OCI-LY1 (cell line): ENCODE measurements at regions not wholly inside any gene's neighbourhood (a gene's known extent, or its start where the extent isn't known, plus 50 kb on each side); places are given as distances from the start of the nearest gene placed in this dataset.

Experiments
- H2AFZ ChIP-seq: fragments of 200-600 bp; sonication (generic), shearing (Covaris generic); 2 replicates; pipeline ENCODE4 v1.6.0; 2014; ENCODE audit warnings: antibody characterized with exemption, mild to moderate bottlenecking, low read length
- H3F3A ChIP-seq: fragments of 200-600 bp; sonication (generic), shearing (Covaris generic); 2 replicates; pipeline ENCODE4 v1.6.0; 2014; ENCODE audit warnings: mild to moderate bottlenecking, antibody characterized with exemption, low read length, moderate library complexity; ENCODE audit not compliant: insufficient read depth
- H3K27ac ChIP-seq: fragments of 200-600 bp; sonication (generic); 2 replicates; pipeline ENCODE4 v1.5.1; 2014; ENCODE audit warnings: low read length, mixed run types, mild to moderate bottlenecking, low read depth; ENCODE audit not compliant: poor library complexity, severe bottlenecking
- H3K27me3 ChIP-seq: fragments of 200-600 bp; sonication (generic); 2 replicates; pipeline ENCODE4 v1.6.0; 2014; ENCODE audit warnings: antibody characterized with exemption, mild to moderate bottlenecking, low read length, moderate library complexity; ENCODE audit not compliant: insufficient read depth
- H3K36me3 ChIP-seq: fragments of 200-600 bp; sonication (generic); 2 replicates; pipeline ENCODE4 v1.6.1; 2014; ENCODE audit warnings: mild to moderate bottlenecking, antibody characterized with exemption, low read length, moderate library complexity, mixed read lengths; ENCODE audit not compliant: insufficient read depth
- H3K4me1 ChIP-seq: fragments of 200-600 bp; sonication (generic); 2 replicates; pipeline ENCODE4 v1.5.1; 2014; ENCODE audit warnings: mild to moderate bottlenecking, low read length, moderate library complexity; ENCODE audit not compliant: insufficient read depth, severe bottlenecking
- H3K4me2 ChIP-seq: fragments of 200-600 bp; sonication (generic), shearing (Covaris generic); 2 replicates; pipeline ENCODE4 v1.6.1; 2014; ENCODE audit warnings: low read length
- H3K4me3 ChIP-seq: fragments of 200-600 bp; sonication (generic); 2 replicates; pipeline ENCODE4 v1.5.1; 2014; ENCODE audit warnings: low read length, low read depth, mild to moderate bottlenecking, mixed read lengths; ENCODE audit not compliant: poor library complexity, severe bottlenecking
- H3K79me2 ChIP-seq: fragments of 200-600 bp; shearing (Covaris generic); 2 replicates; pipeline ENCODE4 v1.6.1; 2016; ENCODE audit warnings: mixed run types, low read length, mixed read lengths; ENCODE audit not compliant: insufficient read depth
- H3K9ac ChIP-seq: fragments of 200-600 bp; sonication (generic), shearing (Covaris generic); 2 replicates; pipeline ENCODE4 v1.6.1; 2014; ENCODE audit warnings: mild to moderate bottlenecking, low read length, mixed read lengths
- H3K9me2 ChIP-seq: fragments of 200-600 bp; sonication (generic), shearing (Covaris generic); 2 replicates; pipeline ENCODE4 v1.6.1; 2014; ENCODE audit warnings: low read depth, mild to moderate bottlenecking, low read length, mixed read lengths
- H3K9me3 ChIP-seq: fragments of 200-600 bp; shearing (Covaris generic); 2 replicates; pipeline ENCODE4 v1.6.1; 2014; ENCODE audit warnings: low read length, mixed read lengths
- H4K20me1 ChIP-seq: fragments of 200-600 bp; sonication (generic), shearing (Covaris generic); 2 replicates; pipeline ENCODE4 v1.6.0; 2016; ENCODE audit warnings: mild to moderate bottlenecking, low read length; ENCODE audit not compliant: insufficient read depth
- CTCF ChIP-seq: fragments of 200-600 bp; sonication (generic), shearing (Covaris generic); IDR thresholded peaks from 2 replicates; pipeline ENCODE4 v1.5.1; 2017; ENCODE audit warnings: mild to moderate bottlenecking, antibody characterized with exemption, low read length, moderate library complexity, mixed read lengths
- EZH2 ChIP-seq: fragments of 200-600 bp; sonication (generic), shearing (Covaris generic); IDR thresholded peaks from 2 replicates; pipeline ENCODE4 v1.8.0; 2017; ENCODE audit warnings: borderline replicate concordance, mixed run types, mild to moderate bottlenecking, antibody characterized with exemption, low read length, moderate library complexity, mixed read lengths

DNA sequence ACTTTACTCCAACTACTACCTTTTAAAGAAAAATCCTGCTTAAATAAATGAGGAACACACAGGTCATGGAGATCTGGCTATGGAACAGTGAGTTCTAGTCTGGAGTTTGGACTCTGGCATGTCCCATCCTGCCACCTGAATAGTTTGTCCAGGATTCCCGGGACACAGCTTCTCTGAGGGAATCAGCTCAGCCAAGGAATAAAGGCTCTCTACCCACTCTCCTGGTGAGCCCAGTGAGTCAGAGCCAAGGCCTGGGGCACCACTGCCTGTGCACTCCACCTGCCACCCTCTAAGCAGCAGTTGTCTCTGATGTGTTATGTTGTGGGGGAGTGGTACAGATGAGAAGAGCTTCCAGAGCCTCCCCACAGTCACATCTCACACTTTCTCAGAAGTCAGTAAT is 113.5 kb downstream of the HTR5A start:
- no peak overlapping the region for H2AFZ ChIP-seq
- no peak for TF ChIP-seq CTCF
- TF ChIP-seq EZH2, result no peak
- peaks cover 3% of the 10 kb centered on the region; the same call in 1 of the 2 replicates for H3K36me3 ChIP-seq
- H3K9ac ChIP-seq, result no peak overlapping the region
- no peaks in the 10 kb centered on the region for H3F3A ChIP-seq
- no peak overlapping the region for H3K27ac ChIP-seq
- no peaks in the 10 kb centered on the region for H3K79me2 ChIP-seq
- no peak overlapping the region for H3K4me3 ChIP-seq
- H3K9me3 ChIP-seq, result peaks cover 22% of the 10 kb centered on the region
- no peak overlapping the region for H3K4me2 ChIP-seq
- no peaks in the 10 kb centered on the region for H4K20me1 ChIP-seq
- H3K27me3 ChIP-seq, result peaks cover 5% of the 10 kb centered on the region; the same call in 1 of the 2 replicates
- no peaks in the 10 kb centered on the region for H3K9me2 ChIP-seq
- H3K4me1 ChIP-seq, result no peaks in the 10 kb centered on the region

GRCh38 chr7:155184923-155185322 is 112.8 kb upstream of the INSIG1 start:
- Histone ChIP-seq H3K36me3 (peaks cover 3% of the 10 kb centered on the region; the same call in 1 of the 2 replicates), H2AFZ (no peak overlapping the region), H3K27ac (no peak overlapping the region), H3K9ac (no peak overlapping the region), H3F3A (no peaks in the 10 kb centered on the region), H3K9me3 (peaks cover 22% of the 10 kb centered on the region), H3K79me2 (no peaks in the 10 kb centered on the region), H3K27me3 (peaks cover 5% of the 10 kb centered on the region; the same call in 1 of the 2 replicates), H3K4me3 (no peak overlapping the region), H3K4me1 (no peaks in the 10 kb centered on the region), H3K9me2 (no peaks in the 10 kb centered on the region), H3K4me2 (no peak overlapping the region), H4K20me1 (no peaks in the 10 kb centered on the region)
- no peak for TF ChIP-seq CTCF
- no peak for TF ChIP-seq EZH2

DNA sequence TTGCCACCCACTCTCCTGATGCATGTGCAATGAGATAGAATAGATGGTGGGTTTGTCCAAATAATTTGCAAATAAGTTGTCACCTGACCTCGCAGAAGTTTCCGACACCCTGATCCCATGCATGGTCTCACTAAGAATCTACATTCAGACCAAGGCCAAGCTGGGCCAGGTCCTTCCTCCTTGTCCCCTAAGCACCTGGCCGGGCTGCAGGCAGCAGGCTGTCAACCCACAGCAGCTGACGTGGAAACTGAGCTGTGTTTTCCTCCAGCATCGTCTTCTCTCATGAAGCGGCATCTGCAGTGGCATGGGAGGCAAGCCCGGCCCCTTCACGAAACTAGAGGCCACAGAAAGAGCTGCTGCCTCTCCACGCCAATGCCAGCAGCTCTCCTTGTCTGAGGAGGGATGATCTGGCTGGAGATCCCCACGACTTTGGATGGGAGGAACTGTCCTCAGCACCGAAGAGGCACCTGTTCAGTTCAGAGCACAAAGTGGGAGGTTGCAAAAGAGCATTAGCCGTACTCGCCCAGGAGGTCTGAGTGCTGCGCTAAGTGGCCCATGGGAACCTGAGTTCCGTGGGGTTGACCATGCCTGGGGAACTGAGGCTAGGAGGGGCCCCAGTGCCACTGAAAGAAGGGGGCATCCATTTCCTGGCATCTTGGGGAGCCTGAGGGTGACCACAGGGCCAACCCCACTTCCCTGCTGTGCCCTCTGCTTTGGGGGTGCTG is 110.5 kb upstream of the INSIG1 start:
- H3K9me3 ChIP-seq, result peaks cover 22% of the 10 kb centered on the region

More for the DNA sequence above, 110.5 kb upstream of the INSIG1 start:
- Histone ChIP-seq H3K9ac (no peak overlapping the region), H3F3A (no peaks in the 10 kb centered on the region), H4K20me1 (no peaks in the 10 kb centered on the region), H3K27me3 (peaks cover 9% of the 10 kb centered on the region; the same call in 1 of the 2 replicates), H3K4me2 (no peak overlapping the region), H2AFZ (no peak overlapping the region), H3K36me3 (peaks cover 3% of the 10 kb centered on the region; the same call in 1 of the 2 replicates), H3K9me2 (no peaks in the 10 kb centered on the region), H3K27ac (no peak overlapping the region), H3K4me3 (no peak overlapping the region), H3K4me1 (no peaks in the 10 kb centered on the region), H3K79me2 (no peaks in the 10 kb centered on the region)
- TF ChIP-seq EZH2, result no peak
- no peak for TF ChIP-seq CTCF
